Endothelial cell of umbilical vein (primary cell): ENCODE measurements at regions not wholly inside any gene's neighbourhood (a gene's known extent, or its start where the extent isn't known, plus 50 kb on each side); places are given as distances from the start of the nearest gene placed in this dataset.

Experiments
- BruUV-seq: library from RNA; stranded (reverse); fragments of 400-500 nt; replicated peaks from 2 replicates; lab custom pipeline; 2021; lab: Mats Ljungman, UMichigan
- CTCF ChIA-PET: fragments of 300-600, 350-600 bp; sonication (Branson Sonifier 250); formaldehyde crosslinking; loops from one replicate; lab custom pipeline; 2021; ENCODE audit warnings: antibody characterized with exemption, inconsistent platforms; lab: Charles Lee
- POLR2A ChIA-PET: fragments of 300-600, 350-600 bp; sonication (Branson Sonifier 250); formaldehyde crosslinking; loops from one replicate; lab custom pipeline; 2021; ENCODE audit warnings: antibody characterized with exemption, inconsistent platforms; lab: Charles Lee
- DNase-seq: peaks from one replicate; pipeline ENCODE4 v3.0.0-alpha.2; 2011; ENCODE audit warnings: low read depth, low spot score
- FAIRE-seq: peaks from 2 replicates; lab custom pipeline; 2011; peaks lifted over from hg19 to GRCh38; lab: Jason Lieb, UNC
- H2AFZ ChIP-seq: 2 replicates; pipeline ENCODE4 v1.6.0; 2012; ENCODE audit warnings: low read depth, low read length, control low read depth, inconsistent platforms
- H3K27ac ChIP-seq: 2 replicates; pipeline ENCODE4 v1.5.1; 2011; ENCODE audit warnings: low read depth, mild to moderate bottlenecking, control low read depth, low read length, moderate library complexity; ENCODE audit not compliant: insufficient read depth
- H3K27me3 ChIP-seq, 2 experiments: 2 replicates each; pipeline versions ENCODE4 v1.6.0 to v1.6.1; 2011; ENCODE audit warnings: low read length in 2 of 2, mixed read lengths in 1 of 2; ENCODE audit not compliant: control insufficient read depth in 2 of 2, insufficient read depth in 2 of 2
- H3K36me3 ChIP-seq, 2 experiments: 2 replicates in 1 of 2; 3 replicates in 1 of 2; pipeline ENCODE4 v1.5.1; 2011; ENCODE audit warnings: low read length in 2 of 2, mild to moderate bottlenecking in 1 of 2, moderate library complexity in 1 of 2; ENCODE audit not compliant: control insufficient read depth in 2 of 2, insufficient read depth in 2 of 2; ENCODE audit errors: extremely low read depth in 1 of 2
- H3K4me1 ChIP-seq: 3 replicates; pipeline ENCODE4 v1.5.1; 2011; ENCODE audit warnings: mild to moderate bottlenecking, low read length; ENCODE audit not compliant: control insufficient read depth, insufficient read depth; ENCODE audit errors: extremely low read depth
- H3K4me2 ChIP-seq: 2 replicates; pipeline ENCODE4 v1.6.1; 2011; ENCODE audit warnings: low read length, control low read depth, mixed read lengths; ENCODE audit not compliant: insufficient read depth
- H3K4me3 ChIP-seq, 3 experiments: fragments of 200-600 bp in 1 of 3; sonication (generic), shearing (Covaris generic) in 1 of 3; replicated peaks in 1 of 3; 2 replicates each; pipeline ENCODE4 v1.5.1; 2011 to 2016; ENCODE audit warnings: control low read depth in 3 of 3, low read length in 3 of 3, mild to moderate bottlenecking in 2 of 3, inconsistent platforms in 1 of 3, low read depth in 1 of 3, moderate library complexity in 1 of 3; ENCODE audit not compliant: insufficient read depth in 1 of 3
- H3K79me2 ChIP-seq: 2 replicates; pipeline ENCODE4 v1.6.0; 2012; ENCODE audit warnings: low read length, inconsistent platforms; ENCODE audit not compliant: control insufficient read depth, insufficient read depth
- H3K9ac ChIP-seq: replicated peaks from 2 replicates; pipeline ENCODE3; 2011; ENCODE audit warnings: low read length, control low read depth; ENCODE audit not compliant: insufficient read depth; ENCODE audit errors: extremely low read depth
- H3K9me1 ChIP-seq: replicated peaks from 3 replicates; pipeline ENCODE4 v1.6.0; 2011; ENCODE audit warnings: mild to moderate bottlenecking, low read length; ENCODE audit not compliant: control insufficient read depth, insufficient read depth; ENCODE audit errors: extremely low read depth
- H3K9me3 ChIP-seq: replicated peaks from 2 replicates; pipeline ENCODE4 v1.5.1; 2012; ENCODE audit warnings: low read length, inconsistent platforms; ENCODE audit not compliant: control insufficient read depth, insufficient read depth
- H4K20me1 ChIP-seq: replicated peaks from 2 replicates; pipeline ENCODE3; 2011; ENCODE audit warnings: mild to moderate bottlenecking, low read length; ENCODE audit not compliant: control insufficient read depth, insufficient read depth; ENCODE audit errors: extremely low read depth
- EZH2 ChIP-seq: IDR thresholded peaks from 2 replicates; pipeline ENCODE4 v1.6.1; 2012; ENCODE audit warnings: borderline replicate concordance, low read depth, mild to moderate bottlenecking, moderate library complexity, low read length, inconsistent platforms; ENCODE audit not compliant: severe bottlenecking
- FOS ChIP-seq: IDR thresholded peaks from 2 replicates; pipeline ENCODE4 v1.6.1; 2011; ENCODE audit warnings: mild to moderate bottlenecking, low read length, moderate library complexity, borderline replicate concordance; ENCODE audit not compliant: insufficient read depth
- GATA2 ChIP-seq: IDR thresholded peaks from 2 replicates; pipeline ENCODE4 v1.7.0; 2011; ENCODE audit warnings: low read depth, mild to moderate bottlenecking, moderate library complexity, mixed read lengths, low read length; ENCODE audit not compliant: insufficient read length, insufficient read depth
- JUN ChIP-seq: IDR thresholded peaks from 2 replicates; pipeline ENCODE4 v1.6.1; 2011; ENCODE audit warnings: borderline replicate concordance, low read depth; ENCODE audit not compliant: insufficient read length, insufficient read depth
- MAX ChIP-seq: IDR thresholded peaks from 2 replicates; pipeline ENCODE4 v1.6.1; 2011; ENCODE audit not compliant: insufficient read depth, insufficient read length
- MYC ChIP-seq: IDR thresholded peaks from one replicate; pipeline ENCODE4 v1.6.1; 2011; ENCODE audit warnings: mild to moderate bottlenecking, low read depth, low read length
- POLR2A ChIP-seq: IDR thresholded peaks from 2 replicates; pipeline ENCODE4 v1.6.1; 2012; ENCODE audit warnings: low read depth, mild to moderate bottlenecking, control low read depth, low read length
- POLR2AphosphoS5 ChIP-seq: IDR thresholded peaks from 2 replicates; pipeline ENCODE4 v1.6.1; 2012; ENCODE audit warnings: low read depth, mild to moderate bottlenecking, control low read depth, low read length, moderate library complexity; ENCODE audit not compliant: insufficient read depth
- dilution Hi-C: fragments of 300-500 bp; cut with MboI; formaldehyde crosslinking; loops from one replicate; pipeline ENCODE4 v1.15.0; 2019; ENCODE audit warnings: low sequenced_read_pairs; ENCODE audit not compliant: extremely low pct_ligation_motif_present
- intact Hi-C: fragments of 100-400 bp; cut with micrococcal nuclease; formaldehyde crosslinking; loops from one replicate; pipeline ENCODE4 v1.10.0; 2022
- TF ChIP-seq, protein P1 (sequence below), 2 donors: IDR thresholded peaks; 1 replicate in 1 of 2; 2 replicates in 1 of 2; pipeline ENCODE4 v1.5.1; 2011; ENCODE audit warnings: low read length in 2 of 2, mild to moderate bottlenecking in 2 of 2, moderate library complexity in 2 of 2, control low read depth in 1 of 2, inconsistent platforms in 1 of 2, low read depth in 1 of 2; ENCODE audit not compliant: insufficient read depth in 1 of 2; ENCODE audit errors: extremely low read depth in 1 of 2

DNA sequence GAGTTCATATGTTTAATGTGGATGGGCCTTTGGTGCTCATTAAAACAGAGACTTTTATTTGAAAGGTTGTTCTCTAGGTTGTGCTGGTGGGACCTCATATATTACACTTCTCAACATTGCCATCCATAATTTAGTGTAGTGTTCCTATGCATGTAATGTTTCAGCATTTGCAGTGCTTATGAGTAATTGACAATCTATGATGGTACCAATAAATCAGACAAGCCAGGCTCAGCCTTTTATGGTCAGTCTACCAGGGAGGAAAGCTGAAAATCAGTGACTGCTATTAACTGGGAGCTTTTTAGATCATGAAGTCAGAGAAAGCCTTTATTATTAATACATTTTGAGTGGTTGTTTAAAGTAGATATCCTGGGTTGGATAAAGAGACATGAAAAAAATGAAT, 120.1 kb upstream of the SLC28A3 start:
- intact Hi-C loops = no loop called here
- no peak overlapping the region for H3K9ac ChIP-seq
- no peak overlapping the region for H2AFZ ChIP-seq
- TF ChIP-seq POLR2A = no peak
- TF ChIP-seq FOS = no peak
- no peak for TF ChIP-seq MAX
- no peak for TF ChIP-seq JUN
- TF ChIP-seq MYC = no peak
- no peak for TF ChIP-seq GATA2
- TF ChIP-seq POLR2AphosphoS5 = no peak
- no peak for TF ChIP-seq EZH2
- TF ChIP-seq, protein P1, sequence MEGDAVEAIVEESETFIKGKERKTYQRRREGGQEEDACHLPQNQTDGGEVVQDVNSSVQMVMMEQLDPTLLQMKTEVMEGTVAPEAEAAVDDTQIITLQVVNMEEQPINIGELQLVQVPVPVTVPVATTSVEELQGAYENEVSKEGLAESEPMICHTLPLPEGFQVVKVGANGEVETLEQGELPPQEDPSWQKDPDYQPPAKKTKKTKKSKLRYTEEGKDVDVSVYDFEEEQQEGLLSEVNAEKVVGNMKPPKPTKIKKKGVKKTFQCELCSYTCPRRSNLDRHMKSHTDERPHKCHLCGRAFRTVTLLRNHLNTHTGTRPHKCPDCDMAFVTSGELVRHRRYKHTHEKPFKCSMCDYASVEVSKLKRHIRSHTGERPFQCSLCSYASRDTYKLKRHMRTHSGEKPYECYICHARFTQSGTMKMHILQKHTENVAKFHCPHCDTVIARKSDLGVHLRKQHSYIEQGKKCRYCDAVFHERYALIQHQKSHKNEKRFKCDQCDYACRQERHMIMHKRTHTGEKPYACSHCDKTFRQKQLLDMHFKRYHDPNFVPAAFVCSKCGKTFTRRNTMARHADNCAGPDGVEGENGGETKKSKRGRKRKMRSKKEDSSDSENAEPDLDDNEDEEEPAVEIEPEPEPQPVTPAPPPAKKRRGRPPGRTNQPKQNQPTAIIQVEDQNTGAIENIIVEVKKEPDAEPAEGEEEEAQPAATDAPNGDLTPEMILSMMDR (IDR thresholded peaks at IDR 0.05; ENCODE audit: extremely low read depth in 1 of 2, insufficient read depth in 1 of 2, low read depth in 1 of 2, low read length in 2 of 2) = no peak
- H3K9me1 ChIP-seq = no peaks in the 10 kb centered on the region
- no peaks in the 10 kb centered on the region for H3K79me2 ChIP-seq
- H4K20me1 ChIP-seq = no peaks in the 10 kb centered on the region
- no peaks in the 10 kb centered on the region for H3K27me3 ChIP-seq
- dilution Hi-C loops = no loop called here
- H3K4me3 ChIP-seq = no peak overlapping the region
- ChIA-PET POLR2A (no interaction called here), CTCF (no interaction called here)
- no peak for FAIRE-seq
- no peak overlapping the region for H3K4me2 ChIP-seq
- H3K9me3 ChIP-seq = no peaks in the 10 kb centered on the region
- H3K36me3 ChIP-seq = no peaks in the 10 kb centered on the region
- no peak overlapping the region for H3K27ac ChIP-seq
- DNase-seq = no peak
- no peaks in the 10 kb centered on the region for H3K4me1 ChIP-seq
- no TSS peak for BruUV-seq
